PC-3 (cell line): ENCODE measurements at regions not wholly inside any gene's neighbourhood (a gene's known extent, or its start where the extent isn't known, plus 50 kb on each side); places are given as distances from the start of the nearest gene placed in this dataset.

Source experiments
- ATAC-seq: fragments of 200-7000 bp; cut with Tn5 transposase; 2 replicates; pipeline ENCODE4 v1.9.1; 2020; ENCODE audit warnings: mild to moderate bottlenecking, moderate library complexity
- BruUV-seq: library from RNA; stranded (reverse); fragments of 400-500 nt; replicated peaks from 2 replicates; lab custom pipeline; 2021; lab: Mats Ljungman, UMichigan
- CTCF ChIA-PET: fragments of 300-600 bp; sonication (Branson Sonifier 250); formaldehyde crosslinking; loops from one replicate; lab custom pipeline; 2022; ENCODE audit warnings: antibody characterized with exemption; lab: Charles Lee
- POLR2A ChIA-PET: fragments of 300-600 bp; sonication (Branson Sonifier 250); formaldehyde crosslinking; loops from one replicate; lab custom pipeline; 2022; ENCODE audit warnings: antibody characterized with exemption; ENCODE audit not compliant: unreplicated experiment; lab: Charles Lee
- DNase-seq: peaks from one replicate; pipeline ENCODE4 v3.0.0-alpha.2; 2015
- H2AFZ ChIP-seq: fragments of 300-600 bp; sonication (generic); 2 replicates; pipeline ENCODE4 v1.6.0; 2016; ENCODE audit warnings: antibody characterized with exemption, low read length
- H3F3A ChIP-seq: fragments of 300-600 bp; sonication (generic); one replicate; pipeline ENCODE4 v1.6.0; 2017; ENCODE audit warnings: antibody characterized with exemption, low read length, control low read depth, mild to moderate bottlenecking; ENCODE audit not compliant: unreplicated experiment
- H3K27ac ChIP-seq: fragments of 300-600 bp; sonication (generic); 2 replicates; pipeline ENCODE4 v1.5.1; 2016; ENCODE audit warnings: mild to moderate bottlenecking, low read length
- H3K27me3 ChIP-seq: fragments of 300-600 bp; sonication (generic); 2 replicates; pipeline ENCODE4 v1.6.1; 2016; ENCODE audit warnings: low read length, mixed read lengths
- H3K36me3 ChIP-seq: fragments of 300-600 bp; sonication (generic); 2 replicates; pipeline ENCODE4 v1.6.1; 2016; ENCODE audit warnings: low read depth, mixed run types, low read length, mixed read lengths
- H3K4me1 ChIP-seq: fragments of 300-600 bp; sonication (generic); 2 replicates; pipeline ENCODE4 v1.5.1; 2016; ENCODE audit warnings: low read length; ENCODE audit not compliant: insufficient read depth
- H3K4me2 ChIP-seq: fragments of 300-600 bp; sonication (generic); 2 replicates; pipeline ENCODE4 v1.6.0; 2016; ENCODE audit warnings: low read length
- H3K4me3 ChIP-seq: fragments of 300-600 bp; sonication (generic); 2 replicates; pipeline ENCODE4 v1.5.1; 2016; ENCODE audit warnings: mild to moderate bottlenecking, low read length, mixed read lengths
- H3K79me2 ChIP-seq: fragments of 300-600 bp; sonication (generic); 2 replicates; pipeline ENCODE4 v1.6.1; 2017; ENCODE audit warnings: low read length, mixed read lengths
- H3K9ac ChIP-seq: fragments of 300-600 bp; sonication (generic); 2 replicates; pipeline ENCODE4 v1.6.0; 2016; ENCODE audit warnings: mild to moderate bottlenecking, low read length
- H3K9me2 ChIP-seq: fragments of 300-600 bp; sonication (generic); replicated peaks from 2 replicates; pipeline ENCODE4 v1.6.1; 2016; ENCODE audit warnings: mixed run types, low read length, mixed read lengths
- H3K9me3 ChIP-seq: fragments of 300-600 bp; sonication (generic); 2 replicates; pipeline ENCODE4 v1.6.1; 2016; ENCODE audit warnings: low read length, mixed read lengths
- H4K20me1 ChIP-seq: fragments of 300-600 bp; sonication (generic); 2 replicates; pipeline ENCODE4 v1.6.1; 2016; ENCODE audit warnings: low read length, mixed read lengths
- CTCF ChIP-seq: fragments of 300-600 bp; sonication (generic); conservative IDR thresholded peaks from 2 replicates; pipeline ENCODE4 v1.5.1; 2017; ENCODE audit warnings: antibody characterized with exemption, low read depth, mild to moderate bottlenecking, low read length
- EZH2 ChIP-seq: fragments of 300-600 bp; sonication (generic); IDR thresholded peaks from one replicate; pipeline ENCODE4 v1.6.1; 2017; ENCODE audit warnings: antibody characterized with exemption, mild to moderate bottlenecking, low read length; ENCODE audit not compliant: unreplicated experiment
- EZH2phosphoT487 ChIP-seq: fragments of 300-600 bp; sonication (generic); IDR thresholded peaks from 2 replicates; pipeline ENCODE4 v1.6.1; 2018; ENCODE audit warnings: mild to moderate bottlenecking, antibody characterized with exemption, low read length, borderline replicate concordance
- intact Hi-C: fragments of 100-400 bp; cut with micrococcal nuclease; formaldehyde crosslinking; loops from 2 replicates; pipeline ENCODE4 v1.9.0; 2023

DNA sequence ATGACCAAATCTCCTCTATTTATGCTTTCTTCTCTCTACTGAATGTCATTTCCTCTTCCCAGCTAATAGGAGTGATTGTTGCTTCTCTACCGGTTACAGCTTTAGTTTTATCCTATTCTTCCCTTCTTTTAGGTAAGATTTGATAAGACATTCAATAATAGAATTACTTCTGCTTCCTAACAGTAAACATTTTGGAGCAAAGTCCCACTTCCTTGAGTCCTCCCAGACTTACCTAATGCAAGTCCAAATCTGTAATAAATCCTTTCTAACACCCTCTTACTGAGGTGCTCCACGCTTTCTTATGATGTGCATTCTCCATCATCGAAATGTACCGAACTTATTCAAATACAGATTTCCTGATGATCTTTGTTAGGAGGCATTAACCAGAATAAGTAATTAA, 79.2 kb upstream of the GPM6A start:
- ATAC-seq (no peak), DNase-seq (no peak)
- no peak overlapping the region for H3K4me2 ChIP-seq
- no peaks in the 10 kb centered on the region for H3K27me3 ChIP-seq
- H3K9me3 ChIP-seq = no peaks in the 10 kb centered on the region
- H2AFZ ChIP-seq = no peak overlapping the region
- no peaks in the 10 kb centered on the region for H4K20me1 ChIP-seq
- no peaks in the 10 kb centered on the region for H3K79me2 ChIP-seq
- H3K4me1 ChIP-seq = no peaks in the 10 kb centered on the region
- POLR2A ChIA-PET = no interaction called here
- TF ChIP-seq CTCF (no peak), EZH2phosphoT487 (no peak), EZH2 (no peak)
- no peak overlapping the region for H3K27ac ChIP-seq
- H3K9ac ChIP-seq = no peak overlapping the region
- H3F3A ChIP-seq = no peaks in the 10 kb centered on the region
- H3K36me3 ChIP-seq = no peaks in the 10 kb centered on the region
- CTCF ChIA-PET = interaction anchor here (0.6 to 0.7 kb wide), 2 partner anchors 332 to 542 kb away, joined by 4 to 5 read pairs; no protein-coding TSS in a partner anchor
- intact Hi-C loops = loop anchor here (5.0 kb wide), 2 partner anchors 179 to 259 kb away; no protein-coding TSS in a partner anchor
- no TSS peak for BruUV-seq
- no peaks in the 10 kb centered on the region for H3K9me2 ChIP-seq
- no peak overlapping the region for H3K4me3 ChIP-seq

GRCh38 chr4:175891851-175892250, 79.8 kb upstream of the GPM6A start:
- POLR2A ChIA-PET = no interaction called here
- H3K9me3 ChIP-seq = no peaks in the 10 kb centered on the region
- DNase-seq = peak; percentile 67
- intact Hi-C loops = loop anchor here (1.0 to 5.0 kb wide), 5 partner anchors 55 to 332 kb away; no protein-coding TSS in a partner anchor
- H2AFZ ChIP-seq = no peak overlapping the region
- CTCF ChIA-PET = interaction anchor here (0.6 kb wide), 1 partner anchor 333 kb away, joined by 5 read pairs; no protein-coding TSS in a partner anchor
- H3K4me1 ChIP-seq = no peaks in the 10 kb centered on the region
- H3K4me3 ChIP-seq = no peak overlapping the region
- no peaks in the 10 kb centered on the region for H3K27me3 ChIP-seq
- no peak overlapping the region for H3K9ac ChIP-seq
- no peaks in the 10 kb centered on the region for H3F3A ChIP-seq
- no peaks in the 10 kb centered on the region for H4K20me1 ChIP-seq
- peak; percentile 97 for ATAC-seq
- H3K27ac ChIP-seq = no peak overlapping the region
- BruUV-seq = no TSS peak
- TF ChIP-seq CTCF = peak; percentile 60
- no peak for TF ChIP-seq EZH2
- no peaks in the 10 kb centered on the region for H3K9me2 ChIP-seq
- no peaks in the 10 kb centered on the region for H3K79me2 ChIP-seq
- H3K4me2 ChIP-seq = no peak overlapping the region
- H3K36me3 ChIP-seq = no peaks in the 10 kb centered on the region

GRCh38 chr4:175905925-175906324, 93.9 kb upstream of the GPM6A start:
- H3K27me3 ChIP-seq = no peaks in the 10 kb centered on the region
- H3K4me2 ChIP-seq = no peak overlapping the region
- DNase-seq (no peak), ATAC-seq (no peak)
- H3K79me2 ChIP-seq = no peaks in the 10 kb centered on the region
- no peaks in the 10 kb centered on the region for H3K36me3 ChIP-seq
- H3K27ac ChIP-seq = no peak overlapping the region
- no peak overlapping the region for H3K9ac ChIP-seq
- no peak overlapping the region for H2AFZ ChIP-seq
- H3K4me3 ChIP-seq = no peak overlapping the region
- H4K20me1 ChIP-seq = no peaks in the 10 kb centered on the region
- POLR2A ChIA-PET = no interaction called here
- H3F3A ChIP-seq = no peaks in the 10 kb centered on the region
- H3K4me1 ChIP-seq = no peaks in the 10 kb centered on the region
- H3K9me3 ChIP-seq = no peaks in the 10 kb centered on the region
- no peaks in the 10 kb centered on the region for H3K9me2 ChIP-seq
- intact Hi-C loops = no loop called here
- CTCF ChIA-PET = no interaction called here
- TF ChIP-seq EZH2 (no peak), EZH2phosphoT487 (no peak), CTCF (no peak)
- no TSS peak for BruUV-seq
